Activated naive CD4-positive, alpha-beta T cell treated with anti-CD3 and anti-CD28 coated beads, Interleukin-2, amount 10 ng/mL, durations not matched to agents 7 days and 5 days (primary cell): ENCODE measurements at regions not wholly inside any gene's neighbourhood (a gene's known extent, or its start where the extent isn't known, plus 50 kb on each side); places are given as distances from the start of the nearest gene placed in this dataset.
"Not testable (repeated sequence)": the region's sequence is repeated elsewhere in the genome, so short reads cannot be mapped to it uniquely, and the experiment has no call there.

ENCODE experiments used
- CTCF ChIA-PET: fragments of 350-600 bp; sonication (Branson Sonifier 250); formaldehyde crosslinking; loops from one replicate; lab custom pipeline; 2021; ENCODE audit warnings: antibody characterized with exemption; lab: Charles Lee
- DNase-seq: peaks from one replicate; pipeline ENCODE4 v3.0.0-alpha.2; 2020
- H3K27ac Mint-ChIP-seq: one replicate; pipeline ENCODE4 v1.8.0; 2021; ENCODE audit warnings: mild to moderate bottlenecking, moderate library complexity, mixed read lengths
- H3K27me3 Mint-ChIP-seq: one replicate; pipeline ENCODE4 v1.8.0; 2021; ENCODE audit warnings: mild to moderate bottlenecking, mixed read lengths
- H3K36me3 Mint-ChIP-seq: one replicate; pipeline ENCODE4 v1.8.0; 2021; ENCODE audit warnings: mixed read lengths
- H3K4me1 Mint-ChIP-seq: one replicate; pipeline ENCODE4 v1.8.0; 2021; ENCODE audit warnings: mixed read lengths
- H3K4me3 Mint-ChIP-seq: one replicate; pipeline ENCODE4 v1.8.0; 2021; ENCODE audit warnings: mild to moderate bottlenecking, moderate library complexity, mixed read lengths
- H3K9me3 Mint-ChIP-seq: one replicate; pipeline ENCODE4 v1.8.0; 2021; ENCODE audit warnings: mixed read lengths

DNA sequence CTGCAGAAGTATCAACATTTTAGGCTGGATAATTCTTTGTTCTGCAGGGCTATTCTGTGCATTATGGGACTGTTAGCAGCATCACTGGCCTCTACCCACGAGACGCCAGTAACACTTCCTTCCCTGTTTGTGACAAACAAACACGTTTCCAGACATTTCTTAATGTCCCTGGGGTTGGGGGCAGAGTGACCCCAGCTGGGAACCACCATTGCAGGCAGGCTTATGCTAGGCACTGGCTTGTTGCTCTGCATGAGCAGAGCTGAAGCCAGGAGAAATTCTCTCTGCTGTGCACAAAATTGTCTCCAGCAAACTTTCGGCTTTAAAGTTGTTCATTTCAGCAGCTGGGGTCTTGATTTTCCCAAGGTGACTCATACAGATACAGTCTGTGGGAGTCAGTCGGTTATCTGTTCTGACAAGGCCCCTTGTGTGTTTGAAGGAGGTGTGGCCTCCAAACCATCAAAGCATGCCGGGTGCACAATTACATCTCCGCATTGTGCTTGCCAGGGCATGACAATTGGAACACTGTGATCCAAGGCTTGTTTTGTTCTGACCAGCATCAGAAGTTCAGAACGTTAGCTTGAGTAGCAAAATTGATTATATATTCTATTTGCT lies 156.4 kb upstream of the BOD1L1 start:
- CTCF ChIA-PET = no interaction called here
- H3K27me3 Mint-ChIP-seq = no peaks in the 10 kb centered on the region
- H3K4me3 Mint-ChIP-seq = no peak overlapping the region
- no peaks in the 10 kb centered on the region for H3K4me1 Mint-ChIP-seq
- no peaks in the 10 kb centered on the region for H3K36me3 Mint-ChIP-seq
- H3K9me3 Mint-ChIP-seq = no peaks in the 10 kb centered on the region
- H3K27ac Mint-ChIP-seq = no peak overlapping the region
- DNase-seq = no peak

DNA sequence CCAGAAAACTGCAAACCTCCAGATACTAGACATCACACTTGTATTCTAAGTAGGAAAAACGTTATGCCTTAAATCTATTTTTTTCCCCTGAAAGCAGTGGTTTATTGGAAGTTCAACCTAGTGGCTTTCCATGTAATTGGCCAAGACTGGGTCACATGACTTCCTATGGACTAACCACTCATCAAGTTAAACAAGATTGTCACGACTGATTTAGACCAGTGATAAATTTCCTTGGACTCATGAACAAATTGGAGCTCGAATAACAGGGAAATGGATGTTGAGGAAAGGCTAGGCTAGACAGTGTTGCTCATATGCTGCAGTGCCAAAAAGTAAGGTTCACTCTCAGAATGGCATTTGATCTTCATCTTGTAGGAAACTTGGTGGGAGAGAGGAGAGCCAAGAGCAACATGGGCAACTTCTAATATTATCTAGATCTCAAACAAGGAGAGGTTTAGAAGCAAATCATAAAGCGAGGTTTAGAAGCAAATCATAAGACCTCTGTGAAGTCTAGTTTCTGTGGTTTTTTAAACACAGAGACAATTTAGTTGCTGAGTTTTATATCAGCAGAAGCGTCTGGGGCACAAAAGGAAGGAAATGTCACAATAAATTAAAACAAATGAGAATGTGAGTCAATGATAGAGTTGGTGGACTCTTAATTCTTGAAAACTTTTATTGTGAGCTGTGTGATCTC lies 165.6 kb upstream of the BOD1L1 start:
- H3K27me3 Mint-ChIP-seq = no peaks in the 10 kb centered on the region
- H3K4me3 Mint-ChIP-seq = no peak overlapping the region
- DNase-seq = no peak
- CTCF ChIA-PET = no interaction called here
- H3K36me3 Mint-ChIP-seq = no peaks in the 10 kb centered on the region
- peaks cover 2% of the 10 kb centered on the region for H3K9me3 Mint-ChIP-seq
- no peak overlapping the region for H3K27ac Mint-ChIP-seq
- H3K4me1 Mint-ChIP-seq = no peaks in the 10 kb centered on the region

DNA sequence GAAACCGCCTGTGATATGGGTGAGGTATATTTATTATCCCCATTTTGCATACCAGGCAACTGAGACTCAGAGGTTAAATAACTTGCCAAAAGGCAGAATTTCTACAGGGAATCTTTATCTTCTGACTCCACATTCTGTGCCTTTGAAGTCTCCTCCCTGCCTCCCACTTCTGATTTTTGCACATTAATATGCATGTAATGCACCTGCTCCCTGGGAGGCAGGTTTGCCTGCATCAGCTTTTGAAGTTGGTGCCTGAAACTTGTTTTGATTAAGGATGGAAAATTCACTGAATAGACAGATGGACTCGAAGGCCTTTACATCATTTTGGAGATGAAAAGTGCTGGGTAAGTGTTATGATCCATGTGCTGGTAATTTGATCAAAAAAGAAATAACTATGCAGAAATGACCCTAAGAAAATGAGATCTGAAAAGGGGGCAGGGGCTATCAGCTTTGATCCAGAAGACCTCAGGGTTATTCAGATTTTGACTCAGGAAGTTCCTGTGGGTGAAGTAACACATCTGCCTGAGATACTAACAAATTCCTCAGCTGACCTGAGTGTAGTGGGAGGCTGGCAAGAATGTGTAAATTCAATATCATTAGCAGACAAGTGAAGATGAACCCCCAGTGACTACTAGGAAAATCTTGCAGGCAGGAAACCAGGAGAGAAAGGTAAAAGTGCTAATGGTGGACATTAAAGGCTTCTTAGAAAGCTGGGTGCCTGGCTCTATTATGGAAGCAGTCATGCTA lies 167.5 kb upstream of the BOD1L1 start:
- peaks cover 8% of the 10 kb centered on the region for H3K9me3 Mint-ChIP-seq
- no peaks in the 10 kb centered on the region for H3K36me3 Mint-ChIP-seq
- no peak overlapping the region for H3K4me3 Mint-ChIP-seq
- H3K27me3 Mint-ChIP-seq = no peaks in the 10 kb centered on the region
- H3K27ac Mint-ChIP-seq = no peak overlapping the region
- DNase-seq = no peak
- no peaks in the 10 kb centered on the region for H3K4me1 Mint-ChIP-seq
- CTCF ChIA-PET = no interaction called here

DNA sequence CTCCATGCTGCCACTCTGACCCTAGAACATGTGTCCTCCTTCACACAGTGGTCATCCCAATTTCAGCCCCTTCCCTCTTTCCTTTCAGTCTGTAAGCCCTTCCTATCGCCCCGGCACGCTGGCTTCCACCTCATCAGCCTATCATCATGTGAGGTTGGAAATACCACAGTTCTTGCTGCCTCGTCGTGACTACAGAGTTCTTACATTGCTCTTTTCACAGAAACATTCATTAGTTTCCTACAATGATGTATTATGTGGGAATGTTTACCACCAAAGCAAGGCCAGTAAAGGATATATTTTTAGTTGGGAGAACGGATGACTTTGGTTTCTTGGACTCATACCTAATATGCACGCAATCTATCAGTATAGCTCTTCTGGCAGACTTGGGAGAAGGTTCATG lies 169.5 kb upstream of the BOD1L1 start:
- Mint-ChIP-seq H3K27ac (no peak overlapping the region), H3K27me3 (no peaks in the 10 kb centered on the region), H3K9me3 (peaks cover 8% of the 10 kb centered on the region), H3K4me3 (no peak overlapping the region), H3K4me1 (no peaks in the 10 kb centered on the region), H3K36me3 (no peaks in the 10 kb centered on the region)
- DNase-seq = no peak
- CTCF ChIA-PET = no interaction called here

DNA sequence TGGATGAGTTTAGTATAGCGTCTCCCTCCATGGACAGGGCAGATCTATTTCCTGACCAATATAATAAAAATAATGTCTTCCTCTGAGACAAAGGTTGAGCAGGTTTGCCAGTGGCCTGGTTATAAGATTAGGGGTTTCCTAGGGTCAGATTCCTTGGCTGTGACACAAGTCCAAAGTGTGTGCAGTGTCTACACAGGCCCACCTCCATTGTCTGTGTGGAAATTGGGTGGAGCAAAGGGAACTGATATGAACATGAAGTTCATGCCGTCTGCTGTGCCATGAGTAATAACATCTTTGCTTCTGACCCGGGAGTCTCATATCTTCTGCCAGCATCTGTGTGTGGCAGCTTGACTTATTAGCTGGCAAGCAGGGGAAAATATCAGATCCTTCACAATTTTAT lies 187.7 kb upstream of the BOD1L1 start:
- Mint-ChIP-seq H3K36me3 (no peaks in the 10 kb centered on the region), H3K27ac (no peak overlapping the region), H3K4me1 (no peaks in the 10 kb centered on the region), H3K9me3 (peaks cover 2% of the 10 kb centered on the region), H3K27me3 (no peaks in the 10 kb centered on the region), H3K4me3 (no peak overlapping the region)
- DNase-seq = no peak
- CTCF ChIA-PET = no interaction called here

DNA sequence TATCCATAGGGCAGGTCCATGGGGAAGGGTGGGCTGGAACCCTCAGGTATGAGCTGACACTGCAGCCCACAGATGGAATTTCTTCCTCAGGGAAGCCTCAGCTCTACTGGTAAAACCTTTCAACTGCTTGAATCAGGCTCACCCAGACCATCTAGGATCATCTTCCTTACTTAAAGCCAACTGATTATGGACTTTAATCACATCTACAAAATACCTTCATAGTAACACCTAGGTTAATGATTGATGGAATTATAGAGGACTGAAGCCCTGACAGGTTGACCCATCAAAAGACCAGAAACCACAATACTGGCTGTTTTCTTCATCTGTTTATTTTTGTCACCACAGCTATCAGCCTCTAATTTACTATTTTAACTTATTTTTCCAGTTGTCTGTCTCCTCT lies 188.9 kb upstream of the BOD1L1 start:
- no peaks in the 10 kb centered on the region for H3K36me3 Mint-ChIP-seq
- H3K4me1 Mint-ChIP-seq = no peaks in the 10 kb centered on the region
- H3K9me3 Mint-ChIP-seq = peaks cover 2% of the 10 kb centered on the region
- H3K4me3 Mint-ChIP-seq = no peak overlapping the region
- DNase-seq = no peak
- H3K27ac Mint-ChIP-seq = no peak overlapping the region
- CTCF ChIA-PET = no interaction called here
- no peaks in the 10 kb centered on the region for H3K27me3 Mint-ChIP-seq

DNA sequence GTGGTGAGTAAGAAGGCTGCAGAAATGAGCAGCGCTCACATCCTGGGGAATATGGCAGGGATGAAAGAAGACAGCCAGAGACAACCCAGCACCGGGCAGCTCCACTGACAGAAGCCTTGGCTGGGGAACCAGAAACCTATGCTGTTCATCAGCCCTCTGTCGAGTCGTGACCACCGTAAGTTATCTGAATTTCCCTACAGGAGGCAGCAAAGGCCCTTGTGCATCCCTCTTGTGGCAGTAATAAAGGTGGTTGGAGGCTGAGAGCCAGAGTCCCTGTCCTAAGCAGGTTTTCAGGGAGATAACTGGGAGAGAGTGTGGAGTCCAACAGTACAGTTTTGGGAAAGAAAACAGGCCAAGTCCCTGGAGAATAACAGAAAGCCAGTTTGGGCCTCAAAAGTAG lies 194.0 kb upstream of the BOD1L1 start:
- Mint-ChIP-seq H3K4me1 (no peaks in the 10 kb centered on the region), H3K9me3 (peaks cover 16% of the 10 kb centered on the region), H3K27ac (no peak overlapping the region), H3K27me3 (no peaks in the 10 kb centered on the region), H3K36me3 (no peaks in the 10 kb centered on the region), H3K4me3 (no peak overlapping the region)
- CTCF ChIA-PET = no interaction called here
- DNase-seq = no peak

DNA sequence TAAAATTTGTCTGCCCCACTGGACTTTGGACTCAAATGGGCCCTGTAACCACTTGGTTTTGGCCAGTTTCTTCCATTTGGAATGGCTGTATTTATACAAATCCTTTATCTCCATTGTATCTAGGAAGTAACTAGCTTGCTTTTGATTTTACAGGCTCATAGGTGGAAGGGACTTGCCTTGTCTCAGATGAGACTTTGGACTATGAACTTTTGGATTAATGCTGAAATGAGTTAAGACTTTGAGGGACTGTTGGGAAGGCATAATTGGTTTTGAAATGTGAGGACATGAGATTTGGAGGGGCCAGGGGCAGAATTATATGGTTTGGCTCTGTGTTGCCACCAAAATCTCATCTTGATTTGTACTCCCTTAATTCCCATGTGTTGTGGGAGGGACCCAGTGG lies 198.3 kb upstream of the BOD1L1 start:
- H3K4me1 Mint-ChIP-seq, CTCF ChIA-PET, H3K27ac Mint-ChIP-seq, H3K4me3 Mint-ChIP-seq, DNase-seq, H3K27me3 Mint-ChIP-seq, H3K36me3 Mint-ChIP-seq: not testable (repeated sequence)
- peaks cover 14% of the 10 kb centered on the region for H3K9me3 Mint-ChIP-seq

DNA sequence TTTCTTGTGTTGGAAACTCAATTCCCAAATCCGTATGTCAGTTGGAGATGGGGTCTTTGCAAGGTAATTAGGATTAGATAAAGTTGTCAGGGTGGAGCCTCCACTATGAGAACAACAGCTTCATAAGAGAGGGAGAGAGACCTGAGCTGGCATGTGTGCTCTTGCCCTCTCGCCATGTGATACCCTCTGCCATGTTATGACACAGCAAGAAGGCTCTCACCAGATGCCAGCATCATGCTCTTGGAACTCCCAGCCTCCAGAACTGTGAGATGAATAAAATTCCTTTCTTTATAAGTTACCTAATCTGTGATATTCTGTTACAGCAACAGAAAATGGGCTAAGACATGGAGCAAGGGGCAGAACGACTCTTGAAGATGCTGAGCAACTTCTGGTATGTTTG lies 201.9 kb upstream of the BOD1L1 start:
- no peak for DNase-seq
- CTCF ChIA-PET = no interaction called here
- Mint-ChIP-seq H3K27ac (no peak overlapping the region), H3K36me3 (no peaks in the 10 kb centered on the region), H3K27me3 (no peaks in the 10 kb centered on the region), H3K4me3 (no peak overlapping the region), H3K9me3 (peaks cover 4% of the 10 kb centered on the region), H3K4me1 (no peaks in the 10 kb centered on the region)

DNA sequence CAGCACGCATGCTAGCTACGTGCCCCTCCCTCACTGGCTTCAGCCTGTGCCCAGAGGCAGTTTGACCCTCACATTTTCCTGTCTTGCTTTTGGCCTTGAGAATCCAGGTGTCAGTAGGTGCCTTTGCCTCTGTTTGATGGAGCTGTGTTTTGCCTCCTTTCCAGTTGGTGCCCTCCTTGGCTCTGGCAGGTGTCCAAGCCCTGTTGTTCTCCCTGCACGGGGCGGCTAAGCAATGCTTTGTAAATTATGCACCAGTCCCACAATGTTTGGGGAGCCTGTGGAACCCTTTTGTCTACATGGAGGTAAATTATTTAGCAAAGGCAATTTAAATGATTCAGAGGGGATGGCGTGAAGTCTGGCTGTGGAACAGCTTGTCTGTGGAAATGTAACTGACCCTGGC lies 202.9 kb upstream of the BOD1L1 start:
- H3K27me3 Mint-ChIP-seq = no peaks in the 10 kb centered on the region
- no peaks in the 10 kb centered on the region for H3K9me3 Mint-ChIP-seq
- H3K4me3 Mint-ChIP-seq = no peak overlapping the region
- no peaks in the 10 kb centered on the region for H3K4me1 Mint-ChIP-seq
- H3K27ac Mint-ChIP-seq = no peak overlapping the region
- CTCF ChIA-PET = no interaction called here
- no peak for DNase-seq
- no peaks in the 10 kb centered on the region for H3K36me3 Mint-ChIP-seq

DNA sequence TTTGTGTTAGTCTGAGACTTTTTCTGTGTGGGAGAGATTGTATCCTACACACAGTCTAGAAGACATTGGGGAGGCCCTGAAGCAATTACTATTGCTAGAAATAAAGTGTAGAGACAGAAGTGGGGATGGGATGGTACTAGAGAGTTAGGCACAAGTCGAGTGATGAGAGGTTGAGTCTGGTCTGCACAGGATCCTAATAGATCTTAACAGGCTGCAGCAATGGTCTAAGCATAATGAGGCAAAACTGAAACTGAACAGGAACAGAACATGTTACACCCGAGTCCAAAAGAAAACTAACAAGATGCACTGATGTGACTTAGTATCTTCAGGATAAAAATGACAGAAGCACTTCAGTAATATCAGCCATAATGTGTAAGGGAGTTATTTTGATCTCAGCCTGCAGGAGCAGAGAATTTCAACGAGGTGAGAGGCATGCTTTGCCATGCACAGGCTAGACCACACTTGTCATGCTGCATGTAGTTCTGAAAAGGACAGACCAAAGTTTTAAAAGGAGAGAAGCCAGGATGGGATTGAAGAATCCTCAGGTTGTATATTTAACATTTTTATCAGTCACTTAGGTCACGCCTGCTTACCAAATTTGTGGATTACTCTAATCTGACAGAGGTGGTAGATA lies 205.8 kb upstream of the BOD1L1 start:
- Mint-ChIP-seq H3K36me3 (no peaks in the 10 kb centered on the region), H3K27me3 (no peaks in the 10 kb centered on the region), H3K27ac (no peak overlapping the region), H3K4me1 (no peaks in the 10 kb centered on the region), H3K9me3 (no peaks in the 10 kb centered on the region), H3K4me3 (no peak overlapping the region)
- CTCF ChIA-PET = no interaction called here
- DNase-seq = no peak

DNA sequence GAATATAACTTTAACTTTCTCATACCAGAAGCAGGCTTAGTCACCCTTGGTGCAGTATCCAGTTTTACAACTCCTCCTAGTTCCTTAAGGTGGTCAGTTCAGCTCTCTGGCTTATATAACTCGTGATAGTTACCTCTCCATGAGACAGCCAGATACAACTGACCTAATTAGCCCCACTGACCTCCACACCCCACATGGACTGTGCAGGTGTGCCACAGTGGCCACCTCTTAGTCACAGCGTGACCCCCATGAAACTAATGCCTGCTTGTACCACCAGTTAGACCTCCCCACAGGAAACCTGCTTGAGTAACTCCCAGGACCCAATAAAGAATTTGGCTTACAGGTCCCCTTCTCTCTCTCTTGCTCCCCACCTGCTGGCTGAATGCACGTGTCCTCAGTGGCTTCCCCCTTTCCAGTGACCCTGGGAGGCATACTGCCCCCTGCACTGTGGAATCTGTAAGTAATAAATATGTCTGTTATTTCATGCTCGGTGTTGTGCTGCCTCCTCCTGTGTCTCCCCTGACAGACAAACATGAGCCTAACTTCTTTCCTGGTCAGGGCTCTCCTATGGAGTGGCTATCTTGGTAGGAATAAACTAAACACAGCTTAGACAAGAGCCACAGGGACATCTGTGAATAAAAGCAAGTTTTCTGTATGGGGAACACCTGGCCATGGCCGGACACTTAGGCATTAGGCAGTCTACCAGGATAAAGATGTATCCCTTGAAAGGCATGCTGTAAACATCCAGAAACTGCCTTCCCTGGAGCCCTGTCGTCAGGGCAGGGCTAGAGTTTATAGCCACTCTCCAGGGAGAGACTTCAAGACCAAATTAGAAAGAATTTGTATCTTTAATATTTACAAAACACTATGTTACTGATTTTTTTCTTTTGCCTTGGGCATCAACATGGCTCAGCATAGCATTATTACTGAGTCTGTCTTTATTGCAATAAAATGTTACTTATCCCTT lies 209.7 kb upstream of the BOD1L1 start:
- CTCF ChIA-PET = no interaction called here
- H3K4me3 Mint-ChIP-seq = no peak overlapping the region
- no peak overlapping the region for H3K27ac Mint-ChIP-seq
- DNase-seq = no peak
- H3K4me1 Mint-ChIP-seq = no peaks in the 10 kb centered on the region
- peaks cover 3% of the 10 kb centered on the region for H3K27me3 Mint-ChIP-seq
- no peaks in the 10 kb centered on the region for H3K36me3 Mint-ChIP-seq
- H3K9me3 Mint-ChIP-seq = no peaks in the 10 kb centered on the region

DNA sequence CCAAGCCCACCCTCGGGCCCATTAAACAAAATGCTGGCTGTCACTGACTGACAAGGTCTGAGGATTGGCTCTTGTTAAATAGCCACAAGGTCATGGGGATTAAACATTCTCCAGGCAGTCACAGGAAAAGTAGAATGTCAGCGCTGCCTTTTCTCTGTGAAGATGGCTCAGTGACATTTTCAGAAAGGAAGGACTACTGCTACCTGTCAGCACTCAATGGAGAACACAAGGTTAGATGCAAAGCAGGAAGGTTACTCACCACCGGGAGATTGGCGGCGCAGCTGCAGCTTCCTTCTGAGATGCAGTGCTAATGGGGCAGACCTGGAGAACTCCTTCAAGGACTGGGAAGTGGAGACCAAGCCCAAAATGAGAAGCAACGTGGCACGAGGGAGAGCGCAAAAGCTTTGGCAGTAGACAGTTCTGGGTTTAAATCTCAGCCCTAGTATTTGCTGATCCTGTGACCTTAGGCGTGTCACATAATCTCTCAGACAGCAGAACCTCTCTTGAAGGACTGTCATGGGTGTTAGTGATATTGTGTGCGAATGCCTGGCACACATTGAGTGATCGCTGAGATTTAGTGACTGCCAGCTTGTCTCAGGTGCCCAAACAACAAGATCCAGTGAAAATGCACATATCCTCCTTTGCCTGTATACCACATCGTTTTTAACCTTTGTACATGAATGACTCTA lies 213.1 kb upstream of the BOD1L1 start:
- no peak overlapping the region for H3K27ac Mint-ChIP-seq
- peaks cover 3% of the 10 kb centered on the region for H3K27me3 Mint-ChIP-seq
- H3K36me3 Mint-ChIP-seq = no peaks in the 10 kb centered on the region
- H3K4me3 Mint-ChIP-seq = no peak overlapping the region
- DNase-seq = no peak
- H3K4me1 Mint-ChIP-seq = no peaks in the 10 kb centered on the region
- CTCF ChIA-PET = no interaction called here
- no peaks in the 10 kb centered on the region for H3K9me3 Mint-ChIP-seq
